DMS79 treated with DMSO at 0.1 percent for 48 hours (cell line): ENCODE measurements at regions not wholly inside any gene's neighbourhood (a gene's known extent, or its start where the extent isn't known, plus 50 kb on each side); places are given as distances from the start of the nearest gene placed in this dataset.

Experiments
- DNase-seq: peaks from one replicate; lab custom pipeline; 2025; lab: John Stamatoyannopoulos, UW

- no peak for DNase-seq
These were observed 183.9 kb downstream of the ARRDC4 start for GRCh38 chr15:98144388-98144787.

DNA sequence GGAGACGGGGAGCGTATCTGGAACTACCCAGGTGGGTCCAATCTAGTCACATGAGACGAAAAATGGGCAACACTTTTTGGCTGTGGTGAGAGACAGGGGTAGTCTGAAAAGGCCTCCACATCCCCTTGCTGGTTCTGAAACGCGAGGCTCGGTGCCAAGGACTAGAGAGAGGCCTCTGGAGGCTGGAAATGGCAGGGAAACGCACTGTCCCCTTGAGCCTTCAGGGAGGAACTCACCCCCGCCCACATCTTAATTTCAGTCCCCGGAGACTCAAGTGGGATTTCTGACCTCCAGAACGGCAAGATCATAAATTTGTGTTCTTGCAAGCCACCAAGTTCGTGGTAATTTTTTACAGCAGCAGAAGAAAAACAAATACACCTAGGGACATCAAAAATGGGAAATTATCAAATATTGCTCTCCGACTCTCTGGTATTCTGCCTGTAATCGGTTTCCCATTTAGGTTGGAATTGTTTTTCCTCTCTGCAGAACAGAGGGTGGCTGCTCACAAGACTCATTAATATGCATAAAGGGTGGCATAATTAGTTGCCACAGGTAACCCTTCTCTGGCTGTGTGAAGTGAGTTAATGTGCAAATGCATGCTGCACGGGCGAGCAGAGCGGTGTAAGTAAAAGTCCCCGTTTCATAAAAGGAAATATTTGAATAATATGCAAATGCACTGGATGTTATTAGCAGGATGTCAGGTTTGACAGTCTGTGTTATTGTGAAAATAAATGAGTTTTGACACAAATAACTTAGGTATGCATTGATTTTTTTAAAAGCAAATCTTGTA is 185.7 kb downstream of the ARRDC4 start:
- no peak for DNase-seq

DNA sequence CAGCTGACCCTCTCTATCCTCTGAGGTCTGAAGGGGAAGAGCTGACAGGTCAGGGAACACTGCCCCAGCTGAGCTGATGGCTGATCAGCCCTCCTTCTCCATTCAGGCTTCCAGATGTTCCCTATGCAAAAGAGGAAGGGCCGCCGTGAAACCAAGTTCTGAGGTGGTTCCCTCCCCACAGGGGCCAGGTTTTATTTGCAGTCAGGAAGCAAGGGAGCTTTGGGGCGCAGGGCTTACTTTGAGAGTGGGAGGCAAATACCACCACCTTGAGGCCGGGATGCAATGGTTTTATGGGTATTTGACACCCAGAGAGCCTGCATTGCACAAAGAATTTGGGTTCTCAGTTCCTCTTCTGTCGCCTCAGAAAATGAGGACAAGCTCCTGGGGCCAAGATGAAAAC is 186.9 kb downstream of the ARRDC4 start:
- DNase-seq = no peak

GRCh38 chr15:98150084-98150483 is 189.6 kb downstream of the ARRDC4 start:
- no peak for DNase-seq

GRCh38 chr15:98150536-98150935 is 190.0 kb downstream of the ARRDC4 start:
- no peak for DNase-seq

DNA sequence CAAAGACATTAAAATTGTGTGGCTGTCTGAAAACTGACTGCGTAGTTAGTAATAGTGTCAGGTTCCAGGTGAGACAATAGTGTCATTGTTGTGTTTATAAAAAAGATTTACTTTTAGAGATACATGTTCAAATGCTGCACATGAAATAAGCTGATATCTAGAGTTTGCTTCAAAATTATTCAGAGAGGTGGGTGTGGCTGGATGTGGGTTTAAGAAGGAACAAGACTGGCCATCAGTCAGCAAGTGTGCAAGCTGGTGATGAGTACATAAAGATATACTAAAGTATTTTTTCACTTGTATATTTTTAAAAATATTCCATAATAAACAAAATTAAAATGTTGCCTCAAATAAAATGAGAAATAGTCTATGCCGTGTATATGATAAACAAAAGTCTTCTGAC is 190.6 kb downstream of the ARRDC4 start:
- DNase-seq = no peak

DNA sequence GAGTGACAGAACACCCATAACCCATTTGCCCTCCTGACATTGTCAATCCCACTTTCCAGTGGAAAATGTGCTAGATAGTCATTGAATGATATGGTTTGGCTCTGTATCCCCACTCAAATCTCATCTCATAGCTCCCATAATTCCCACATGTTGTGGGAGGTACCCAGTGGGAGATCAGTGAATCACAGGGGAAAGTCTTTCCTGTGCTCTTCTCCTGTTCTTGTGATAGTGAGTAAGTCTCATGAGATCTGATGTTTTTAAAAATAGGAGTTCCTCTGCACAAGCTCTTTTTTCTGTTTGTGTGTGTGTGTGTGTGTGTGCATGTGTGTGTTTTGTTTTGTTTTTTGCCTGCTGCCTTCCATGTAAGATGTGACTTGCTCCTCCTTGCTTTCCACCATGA is 191.7 kb downstream of the ARRDC4 start:
- no peak for DNase-seq

DNA sequence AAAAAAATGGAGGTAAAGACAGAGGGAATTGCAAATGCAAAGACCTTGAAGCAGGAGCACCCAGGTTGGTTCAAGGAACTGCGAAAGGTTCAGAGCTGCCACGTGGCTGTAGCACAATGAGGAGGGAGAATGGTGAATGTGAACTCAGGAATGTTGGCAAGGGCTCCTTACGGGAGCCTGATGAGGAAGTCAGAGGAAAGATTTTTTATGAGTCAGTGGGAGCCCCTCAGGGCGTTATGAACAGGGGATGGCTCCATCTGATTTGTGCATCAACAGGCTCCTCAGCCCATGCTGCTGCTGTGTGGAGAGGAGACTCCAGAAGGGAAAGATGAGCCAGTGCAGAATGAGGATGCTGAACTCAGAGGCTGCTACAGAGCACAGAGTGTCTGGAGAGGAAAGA is 194.4 kb downstream of the ARRDC4 start:
- DNase-seq = no peak

DNA sequence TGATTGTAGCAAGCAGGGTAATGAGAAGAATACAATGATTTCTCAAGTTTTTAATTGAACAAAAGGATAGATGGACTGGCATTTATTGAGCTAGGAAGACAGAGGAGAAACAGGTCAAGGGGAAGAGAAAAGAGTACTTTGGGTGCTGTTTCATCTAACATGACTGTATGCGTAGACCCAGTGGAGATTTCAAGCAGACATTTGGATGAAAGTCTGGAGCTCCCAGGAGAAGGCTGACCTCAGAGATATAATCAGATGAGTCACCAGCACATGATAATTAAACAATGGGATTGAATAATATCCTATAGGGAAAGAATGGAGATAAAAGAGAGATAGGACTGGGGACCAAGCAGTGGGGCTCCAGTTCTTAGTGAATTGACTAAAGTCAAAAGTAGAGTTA is 194.9 kb downstream of the ARRDC4 start:
- DNase-seq = no peak

DNA sequence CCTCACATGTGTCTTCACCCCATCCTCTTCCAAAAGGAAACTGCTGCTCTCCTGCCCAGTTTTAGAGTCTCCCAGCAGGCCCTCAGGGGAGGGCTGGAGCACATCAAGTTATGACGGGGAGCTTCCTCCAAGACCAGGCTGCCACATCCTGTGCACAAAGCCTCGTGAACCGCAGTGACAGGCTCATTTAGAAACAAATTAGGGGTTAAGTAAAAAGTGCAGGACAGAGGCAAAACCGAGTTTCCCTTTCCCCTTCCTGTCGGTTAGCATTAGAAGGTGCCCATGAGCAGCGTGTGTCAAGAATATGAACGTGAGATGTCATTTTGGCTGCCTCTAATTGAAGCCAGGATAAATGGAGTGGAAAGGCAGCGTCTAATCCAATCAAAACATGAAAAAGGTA is 199.7 kb downstream of the ARRDC4 start:
- DNase-seq = no peak

GRCh38 chr15:98163319-98164045 is 203.0 kb downstream of the ARRDC4 start:
- no peak for DNase-seq

GRCh38 chr15:98164571-98164970 is 204.1 kb downstream of the ARRDC4 start:
- DNase-seq = no peak

- no peak for DNase-seq
These were observed 204.5 kb downstream of the ARRDC4 start for GRCh38 chr15:98164986-98165385.

GRCh38 chr15:98167722-98168268 is 207.3 kb downstream of the ARRDC4 start:
- no peak for DNase-seq

GRCh38 chr15:98169551-98169950 is 209.0 kb downstream of the ARRDC4 start:
- DNase-seq = no peak

GRCh38 chr15:98174286-98174685 is 213.8 kb downstream of the ARRDC4 start:
- no peak for DNase-seq

DNA sequence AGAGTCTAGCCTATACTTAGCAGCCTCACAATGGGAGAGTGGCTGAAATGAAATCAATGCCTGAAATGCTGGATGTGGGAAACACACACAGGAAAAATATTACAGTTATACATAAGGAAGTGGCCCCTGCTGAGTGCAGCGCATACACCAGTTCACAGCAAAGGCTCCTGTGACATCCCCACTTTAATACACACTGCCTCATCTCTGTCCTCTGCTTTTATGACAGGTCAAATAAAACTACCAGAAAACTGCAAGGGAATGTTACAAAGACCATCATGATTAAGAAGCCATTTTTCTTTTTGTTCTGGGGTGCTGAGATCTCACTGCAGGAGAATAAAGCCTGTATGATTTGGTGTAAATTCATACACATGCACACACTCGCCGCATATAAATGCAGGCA is 214.3 kb downstream of the ARRDC4 start:
- no peak for DNase-seq

DNA sequence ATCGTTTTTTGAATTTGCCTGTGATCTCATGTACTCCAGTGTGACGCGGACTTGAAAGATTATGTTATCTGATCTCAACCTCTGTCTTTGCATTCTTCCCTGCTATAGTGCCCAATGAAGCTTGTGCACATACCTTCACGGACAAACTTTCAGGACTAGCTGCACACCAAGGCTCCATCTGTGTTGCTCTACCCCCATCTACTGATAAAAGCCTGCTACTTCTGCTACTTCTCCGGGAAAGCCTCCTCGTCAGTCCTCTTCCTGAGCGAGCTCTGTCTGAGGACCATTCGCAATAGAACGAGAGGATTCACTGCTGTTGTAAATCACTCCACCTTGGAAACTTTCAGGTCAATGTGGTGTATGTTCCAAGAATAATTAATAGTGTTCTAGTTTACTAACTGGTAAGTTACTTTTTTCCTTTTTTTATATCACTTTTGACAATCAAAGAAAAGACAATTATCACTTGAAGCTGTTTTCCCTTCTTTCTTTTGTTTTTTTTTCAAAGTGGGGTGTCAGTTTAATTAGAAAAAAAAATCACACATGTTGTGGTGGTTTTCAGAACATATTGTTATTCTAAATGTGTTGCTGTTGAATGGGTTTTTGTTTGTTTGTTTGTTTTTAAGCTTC is 217.6 kb downstream of the ARRDC4 start:
- DNase-seq = peak; percentile 1

- no peak for DNase-seq
These were observed 218.4 kb downstream of the ARRDC4 start for GRCh38 chr15:98178861-98179260.

DNA sequence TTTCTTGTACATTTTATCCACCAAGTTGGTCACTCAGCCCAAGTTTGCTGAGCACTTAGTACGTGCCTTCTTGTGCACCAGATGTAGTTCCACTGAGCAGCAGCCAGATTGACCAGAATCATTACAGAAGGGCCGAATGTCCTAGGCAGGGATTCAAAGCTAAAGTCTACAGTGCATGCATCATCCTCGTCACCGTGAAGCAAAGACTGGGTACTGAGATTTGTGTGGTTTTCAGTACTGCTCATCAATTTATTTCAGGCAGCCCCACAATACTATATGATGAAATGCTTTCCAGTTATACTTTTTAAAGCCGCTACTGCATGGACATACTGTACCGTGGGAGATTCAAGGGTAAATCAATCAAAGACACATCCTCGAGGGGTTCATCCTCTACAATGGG is 227.0 kb downstream of the ARRDC4 start:
- no peak for DNase-seq

DNA sequence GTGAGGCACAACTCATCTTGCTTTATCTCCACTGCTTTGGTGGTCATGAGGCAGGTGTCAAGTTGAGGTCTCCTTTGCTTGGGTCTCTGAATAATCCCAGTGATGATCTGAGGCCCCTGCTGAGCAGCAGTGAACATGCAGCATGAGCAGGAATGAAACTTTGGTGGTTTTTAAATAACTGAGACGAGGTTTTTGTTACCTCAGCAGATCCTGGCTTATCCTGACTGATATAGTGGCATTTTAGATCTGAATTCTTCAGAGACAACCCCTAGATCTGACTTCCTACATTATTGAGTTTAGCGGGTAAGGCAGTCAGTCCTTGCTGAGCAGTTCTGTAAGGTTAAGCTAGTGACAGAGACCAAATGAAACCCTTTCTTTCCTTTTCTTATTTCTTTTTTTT is 230.4 kb downstream of the ARRDC4 start:
- DNase-seq = no peak

GRCh38 chr15:98195796-98196195 is 235.3 kb downstream of the ARRDC4 start:
- no peak for DNase-seq

- DNase-seq = no peak
These were observed 235.9 kb downstream of the ARRDC4 start for GRCh38 chr15:98196371-98196770.
